Adipose tissue (tissue), 3 donors: ENCODE measurements at regions not wholly inside any gene's neighbourhood (a gene's known extent, or its start where the extent isn't known, plus 50 kb on each side); places are given as distances from the start of the nearest gene placed in this dataset.

ENCODE experiments used
- H3K27ac ChIP-seq: one replicate; pipeline ENCODE4 v1.5.1; 2013; ENCODE audit warnings: low read depth, low read length
- WGBS, 3 donors: extraction: QIAGEN DNeasy Blood & Tissue Kit; methylation state at CpG; one replicate each; pipeline ENCODE4 v1.1.7; 2013; 5-methylcytosine and 5-hydroxymethylcytosine counted together
- donor health status: healthy with polysubstance abuse.
- donor health status: Bipolar disorder and iron deficiency.
- donor health status: healthy.

GRCh38 chr18:10009321-10010144 lies 95.7 kb downstream of the VAPA start:
- WGBS, 3 donors = 94 to 95% (median 94%) methylated on average over 28 of the region's 28 CpGs
- H3K27ac ChIP-seq = no peak overlapping the region

GRCh38 chr18:10010611-10011015 lies 96.8 kb downstream of the VAPA start:
- 36 to 50% (median 47%) methylated on average over 6 of the region's 6 CpGs for WGBS, 3 donors

GRCh38 chr18:10011061-10011460 lies 97.2 kb downstream of the VAPA start:
- no peak overlapping the region for H3K27ac ChIP-seq
- 64 to 75% (median 75%) methylated on average over 4 of the region's 4 CpGs for WGBS, 3 donors

More at GRCh38 chr18:10010611-10011015, 96.8 kb downstream of the VAPA start:
- no peak overlapping the region for H3K27ac ChIP-seq

GRCh38 chr18:10011751-10012150 lies 97.9 kb downstream of the VAPA start:
- WGBS, 3 donors = 93 to 95% (median 95%) methylated on average over 2 of the region's 2 CpGs
- no peak overlapping the region for H3K27ac ChIP-seq

GRCh38 chr18:10012526-10012925 lies 98.7 kb downstream of the VAPA start:
- no peak overlapping the region for H3K27ac ChIP-seq
- 90 to 95% (median 94%) methylated on average over 4 of the region's 4 CpGs for WGBS, 3 donors

- 84 to 86% (median 85%) methylated on average over 17 of the region's 17 CpGs for WGBS, 3 donors
- H3K27ac ChIP-seq = no peak overlapping the region
Observed at GRCh38 chr18:10013621-10014543, 100.1 kb downstream of the VAPA start.

GRCh38 chr18:10015288-10015701 lies 101.5 kb downstream of the VAPA start:
- WGBS, 3 donors = 64 to 79% (median 70%) methylated on average over 9 of the region's 9 CpGs
- H3K27ac ChIP-seq = no peak overlapping the region

- no peak overlapping the region for H3K27ac ChIP-seq
- WGBS, 3 donors = 50 to 68% (median 51%) methylated on average over 7 of the region's 7 CpGs
Observed at GRCh38 chr18:10015941-10016819, 102.4 kb downstream of the VAPA start.

- 68 to 93% (median 70%) methylated on average over 2 of the region's 2 CpGs for WGBS, 3 donors
- H3K27ac ChIP-seq = no peak overlapping the region
Observed at GRCh38 chr18:10017043-10017442, 103.2 kb downstream of the VAPA start.

GRCh38 chr18:10018289-10018688 lies 104.5 kb downstream of the VAPA start:
- WGBS, 3 donors = 88 to 98% (median 97%) methylated on average over 5 of the region's 5 CpGs
- H3K27ac ChIP-seq = no peak overlapping the region

GRCh38 chr18:10020171-10020570 lies 106.4 kb downstream of the VAPA start:
- H3K27ac ChIP-seq = no peak overlapping the region
- 42 to 49% (median 45%) methylated on average over 6 of the region's 6 CpGs for WGBS, 3 donors

GRCh38 chr18:10022365-10022764 lies 108.5 kb downstream of the VAPA start:
- H3K27ac ChIP-seq = no peak overlapping the region
- 92 to 96% (median 95%) methylated on average over 4 of the region's 4 CpGs for WGBS, 3 donors

GRCh38 chr18:10023853-10024570 lies 110.2 kb downstream of the VAPA start:
- WGBS, 3 donors = 43 to 87% (median 83%) methylated on average over 10 of the region's 10 CpGs
- H3K27ac ChIP-seq = no peak overlapping the region

- H3K27ac ChIP-seq = no peak overlapping the region
- 88 to 90% (median 89%) methylated on average over 15 of the region's 15 CpGs for WGBS, 3 donors
Observed at GRCh38 chr18:10025711-10026670, 112.2 kb downstream of the VAPA start.

- WGBS, 3 donors = 85 to 96% (median 95%) methylated on average over 4 of the region's 4 CpGs
- no peak overlapping the region for H3K27ac ChIP-seq
Observed at GRCh38 chr18:10027031-10027430, 113.2 kb downstream of the VAPA start.

GRCh38 chr18:10027461-10027860 lies 113.6 kb downstream of the VAPA start:
- WGBS, 3 donors = 97 to 100% (median 99%) methylated on average over 3 of the region's 3 CpGs
- no peak overlapping the region for H3K27ac ChIP-seq

- 89 to 91% (median 91%) methylated on average over 10 of the region's 10 CpGs for WGBS, 3 donors
- H3K27ac ChIP-seq = no peak overlapping the region
Observed at GRCh38 chr18:10029711-10030110, 115.9 kb downstream of the VAPA start.
